ENCODE measurements at regions not wholly inside any gene's neighbourhood (a gene's known extent, or its start where the extent isn't known, plus 50 kb on each side); places are given as distances from the start of the nearest gene placed in this dataset.
"Not testable (repeated sequence)": the region's sequence is repeated elsewhere in the genome, so short reads cannot be mapped to it uniquely, and the experiment has no call there.

GRCh38 chrX:42047886-42048285 lies 124.5 kb upstream of the CASK start:
- Histone ChIP-seq H3K9me3 (ENCODE audit: control insufficient read depth, insufficient read depth, low read length) (no peaks in the 10 kb centered on the region), H3K9ac (ENCODE audit: low read depth, low read length) (no peak overlapping the region), H3K36me3 (ENCODE audit: insufficient read depth, low read length) (no peaks in the 10 kb centered on the region), H3K4me1 (ENCODE audit: insufficient read depth, low read length) (no peaks in the 10 kb centered on the region)

- Histone ChIP-seq H3K9me3 (ENCODE audit: control insufficient read depth, insufficient read depth, low read length) (no peaks in the 10 kb centered on the region), H3K4me1 (ENCODE audit: insufficient read depth, low read length) (no peaks in the 10 kb centered on the region), H3K36me3 (ENCODE audit: insufficient read depth, low read length) (no peaks in the 10 kb centered on the region), H3K9ac (ENCODE audit: low read depth, low read length) (no peak overlapping the region)
These were observed 104.8 kb upstream of the CASK start for GRCh38 chrX:42028109-42028508.

GRCh38 chrX:42027367-42028000 lies 104.1 kb upstream of the CASK start:
- Histone ChIP-seq H3K36me3 (ENCODE audit: insufficient read depth, low read length) (no peaks in the 10 kb centered on the region), H3K9ac (ENCODE audit: low read depth, low read length) (no peak overlapping the region), H3K9me3 (ENCODE audit: control insufficient read depth, insufficient read depth, low read length) (no peaks in the 10 kb centered on the region), H3K4me1 (ENCODE audit: insufficient read depth, low read length) (no peaks in the 10 kb centered on the region)

GRCh38 chrX:42025861-42026260 lies 102.5 kb upstream of the CASK start:
- no peaks in the 10 kb centered on the region for H3K36me3 ChIP-seq (ENCODE audit: insufficient read depth, low read length)

GRCh38 chrX:42023122-42023521 lies 99.8 kb upstream of the CASK start:
- no peaks in the 10 kb centered on the region for H3K9me3 ChIP-seq (ENCODE audit: control insufficient read depth, insufficient read depth, low read length)
- H3K4me1 ChIP-seq (ENCODE audit: insufficient read depth, low read length): no peaks in the 10 kb centered on the region
- no peak overlapping the region for H3K9ac ChIP-seq (ENCODE audit: low read depth, low read length)
- no peaks in the 10 kb centered on the region for H3K36me3 ChIP-seq (ENCODE audit: insufficient read depth, low read length)

More at GRCh38 chrX:42025861-42026260, 102.5 kb upstream of the CASK start:
- Histone ChIP-seq H3K9me3 (ENCODE audit: control insufficient read depth, insufficient read depth, low read length) (no peaks in the 10 kb centered on the region), H3K9ac (ENCODE audit: low read depth, low read length) (no peak overlapping the region), H3K4me1 (ENCODE audit: insufficient read depth, low read length) (no peaks in the 10 kb centered on the region)

GRCh38 chrX:42022158-42022557 lies 98.8 kb upstream of the CASK start:
- Histone ChIP-seq H3K9me3 (ENCODE audit: control insufficient read depth, insufficient read depth, low read length) (no peaks in the 10 kb centered on the region), H3K4me1 (ENCODE audit: insufficient read depth, low read length) (no peaks in the 10 kb centered on the region), H3K36me3 (ENCODE audit: insufficient read depth, low read length) (no peaks in the 10 kb centered on the region), H3K9ac (ENCODE audit: low read depth, low read length) (no peak overlapping the region)

GRCh38 chrX:42021058-42021457 lies 97.7 kb upstream of the CASK start:
- Histone ChIP-seq H3K9me3 (ENCODE audit: control insufficient read depth, insufficient read depth, low read length) (no peaks in the 10 kb centered on the region), H3K36me3 (ENCODE audit: insufficient read depth, low read length) (no peaks in the 10 kb centered on the region), H3K9ac (ENCODE audit: low read depth, low read length) (no peak overlapping the region), H3K4me1 (ENCODE audit: insufficient read depth, low read length) (no peaks in the 10 kb centered on the region)

- H3K36me3 ChIP-seq (ENCODE audit: insufficient read depth, low read length): no peaks in the 10 kb centered on the region
- no peak overlapping the region for H3K9ac ChIP-seq (ENCODE audit: low read depth, low read length)
- H3K9me3 ChIP-seq (ENCODE audit: control insufficient read depth, insufficient read depth, low read length): no peaks in the 10 kb centered on the region
- no peaks in the 10 kb centered on the region for H3K4me1 ChIP-seq (ENCODE audit: insufficient read depth, low read length)
These were observed 96.9 kb upstream of the CASK start for GRCh38 chrX:42020225-42020624.

- H3K4me1 ChIP-seq (ENCODE audit: insufficient read depth, low read length): no peaks in the 10 kb centered on the region
- no peak overlapping the region for H3K9ac ChIP-seq (ENCODE audit: low read depth, low read length)
- H3K36me3 ChIP-seq (ENCODE audit: insufficient read depth, low read length): no peaks in the 10 kb centered on the region
- H3K9me3 ChIP-seq (ENCODE audit: control insufficient read depth, insufficient read depth, low read length): no peaks in the 10 kb centered on the region
These were observed 94.6 kb upstream of the CASK start for GRCh38 chrX:42017971-42018370.

- Histone ChIP-seq H3K9ac (ENCODE audit: low read depth, low read length) (no peak overlapping the region), H3K4me1 (ENCODE audit: insufficient read depth, low read length) (no peaks in the 10 kb centered on the region), H3K9me3 (ENCODE audit: control insufficient read depth, insufficient read depth, low read length) (peaks cover 5% of the 10 kb centered on the region; the same call in 1 of the 2 replicates), H3K36me3 (ENCODE audit: insufficient read depth, low read length) (no peaks in the 10 kb centered on the region)
These were observed 77.5 kb upstream of the CASK start for GRCh38 chrX:42000836-42001235.

GRCh38 chrX:41984628-41985027 lies 61.3 kb upstream of the CASK start:
- Histone ChIP-seq H3K9me3 (ENCODE audit: control insufficient read depth, insufficient read depth, low read length) (no peaks in the 10 kb centered on the region), H3K9ac (ENCODE audit: low read depth, low read length) (no peak overlapping the region), H3K4me1 (ENCODE audit: insufficient read depth, low read length) (no peaks in the 10 kb centered on the region), H3K36me3 (ENCODE audit: insufficient read depth, low read length) (no peaks in the 10 kb centered on the region)

- Histone ChIP-seq H3K9me3 (ENCODE audit: control insufficient read depth, insufficient read depth, low read length) (no peaks in the 10 kb centered on the region), H3K9ac (ENCODE audit: low read depth, low read length) (no peak overlapping the region), H3K4me1 (ENCODE audit: insufficient read depth, low read length) (no peaks in the 10 kb centered on the region), H3K36me3 (ENCODE audit: insufficient read depth, low read length) (no peaks in the 10 kb centered on the region)
These were observed 59.6 kb upstream of the CASK start for GRCh38 chrX:41982953-41983352.

- Histone ChIP-seq H3K4me1 (ENCODE audit: insufficient read depth, low read length) (no peaks in the 10 kb centered on the region), H3K9me3 (ENCODE audit: control insufficient read depth, insufficient read depth, low read length) (no peaks in the 10 kb centered on the region), H3K9ac (ENCODE audit: low read depth, low read length) (no peak overlapping the region), H3K36me3 (ENCODE audit: insufficient read depth, low read length) (no peaks in the 10 kb centered on the region)
These were observed 58.2 kb upstream of the CASK start for GRCh38 chrX:41981481-41982013.

GRCh38 chrX:41974677-41975076 lies 51.3 kb upstream of the CASK start:
- H3K9ac ChIP-seq (ENCODE audit: low read depth, low read length); H3K9me3 ChIP-seq (ENCODE audit: control insufficient read depth, insufficient read depth, low read length); H3K36me3 ChIP-seq (ENCODE audit: insufficient read depth, low read length); H3K4me1 ChIP-seq (ENCODE audit: insufficient read depth, low read length): not testable (repeated sequence)

- Histone ChIP-seq H3K9me3 (ENCODE audit: control insufficient read depth, insufficient read depth, low read length) (no peaks in the 10 kb centered on the region), H3K36me3 (ENCODE audit: insufficient read depth, low read length) (no peaks in the 10 kb centered on the region), H3K9ac (ENCODE audit: low read depth, low read length) (no peak overlapping the region), H3K4me1 (ENCODE audit: insufficient read depth, low read length) (no peaks in the 10 kb centered on the region)
These were observed 49.9 kb upstream of the CASK start for GRCh38 chrX:41973208-41973607.
